KMS-11 (cell line): ENCODE measurements at regions not wholly inside any gene's neighbourhood (a gene's known extent, or its start where the extent isn't known, plus 50 kb on each side); places are given as distances from the start of the nearest gene placed in this dataset.

Experiments
- H2AFZ ChIP-seq: fragments of 200-600 bp; sonication (generic); 2 replicates; pipeline ENCODE4 v1.6.1; 2016; ENCODE audit warnings: antibody characterized with exemption, mixed run types, low read depth
- H3K27ac ChIP-seq: fragments of 200-600 bp; sonication (generic); 2 replicates; pipeline ENCODE4 v1.6.1; 2016; ENCODE audit warnings: mild to moderate bottlenecking, mixed run types
- H3K27me3 ChIP-seq: fragments of 200-600 bp; sonication (generic); 2 replicates; pipeline ENCODE4 v1.6.1; 2017; ENCODE audit warnings: mild to moderate bottlenecking, low read depth, mixed run types, moderate library complexity; ENCODE audit not compliant: insufficient read depth
- H3K36me3 ChIP-seq: fragments of 200-600 bp; sonication (generic); 2 replicates; pipeline ENCODE4 v1.6.1; 2017; ENCODE audit warnings: mild to moderate bottlenecking, mixed run types; ENCODE audit not compliant: insufficient read depth
- H3K4me1 ChIP-seq: fragments of 200-600 bp; sonication (generic); 2 replicates; pipeline ENCODE4 v1.6.1; 2016; ENCODE audit warnings: mild to moderate bottlenecking, low read depth, mixed run types; ENCODE audit not compliant: poor library complexity, severe bottlenecking
- H3K4me2 ChIP-seq: fragments of 200-600 bp; sonication (generic); 2 replicates; pipeline ENCODE4 v1.7.0; 2016; ENCODE audit warnings: mild to moderate bottlenecking, mixed run types
- H3K4me3 ChIP-seq: fragments of 200-600 bp; sonication (generic); IDR thresholded peaks from 2 replicates; pipeline ENCODE4 v1.6.1; 2017; ENCODE audit warnings: low read depth, low read length, mixed read lengths; ENCODE audit not compliant: insufficient read depth
- H3K79me2 ChIP-seq: fragments of 200-600 bp; sonication (generic); 2 replicates; pipeline ENCODE4 v1.6.1; 2016; ENCODE audit warnings: low read depth, mixed run types; ENCODE audit not compliant: insufficient read depth
- H3K9ac ChIP-seq: fragments of 200-600 bp; sonication (generic); 2 replicates; pipeline ENCODE4 v1.6.1; 2016; ENCODE audit warnings: mild to moderate bottlenecking, mixed run types
- H4K20me1 ChIP-seq: fragments of 200-600 bp; sonication (generic); 2 replicates; pipeline ENCODE4 v1.6.1; 2016; ENCODE audit warnings: mild to moderate bottlenecking, mixed run types; ENCODE audit not compliant: insufficient read depth
- TF ChIP-seq, protein P1 (sequence below): fragments of 200-600 bp; sonication (generic); conservative IDR thresholded peaks from 2 replicates; pipeline ENCODE4 v1.6.1; 2017; ENCODE audit warnings: low read depth, mild to moderate bottlenecking, antibody characterized with exemption, low read length, moderate library complexity, mixed read lengths

DNA sequence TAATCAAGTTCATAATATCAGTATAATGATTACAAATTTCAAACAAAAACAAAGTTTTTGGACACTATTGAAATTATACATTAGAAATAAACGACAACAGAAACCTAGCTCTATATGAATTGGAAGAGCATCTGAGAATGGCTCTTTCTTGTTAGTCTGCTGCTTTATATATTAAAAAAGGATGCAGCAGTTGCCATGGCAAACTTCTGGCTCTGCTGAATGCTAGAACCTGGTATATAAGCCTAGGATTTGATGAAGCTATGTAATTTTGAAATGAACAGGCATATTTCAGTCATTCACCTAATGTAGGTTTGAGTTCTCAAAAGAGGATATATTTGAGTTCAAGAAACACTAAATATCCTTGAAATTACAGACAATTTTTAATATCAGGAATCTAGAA, 252.7 kb upstream of the KCNMB2 start:
- Histone ChIP-seq H3K27me3 (no peaks in the 10 kb centered on the region), H3K4me1 (no peaks in the 10 kb centered on the region), H3K4me2 (no peak overlapping the region), H3K9ac (no peak overlapping the region), H4K20me1 (no peaks in the 10 kb centered on the region), H2AFZ (no peak overlapping the region), H3K79me2 (no peaks in the 10 kb centered on the region), H3K36me3 (no peaks in the 10 kb centered on the region), H3K4me3 (no peak overlapping the region), H3K27ac (no peak overlapping the region)
- TF ChIP-seq, protein P1, sequence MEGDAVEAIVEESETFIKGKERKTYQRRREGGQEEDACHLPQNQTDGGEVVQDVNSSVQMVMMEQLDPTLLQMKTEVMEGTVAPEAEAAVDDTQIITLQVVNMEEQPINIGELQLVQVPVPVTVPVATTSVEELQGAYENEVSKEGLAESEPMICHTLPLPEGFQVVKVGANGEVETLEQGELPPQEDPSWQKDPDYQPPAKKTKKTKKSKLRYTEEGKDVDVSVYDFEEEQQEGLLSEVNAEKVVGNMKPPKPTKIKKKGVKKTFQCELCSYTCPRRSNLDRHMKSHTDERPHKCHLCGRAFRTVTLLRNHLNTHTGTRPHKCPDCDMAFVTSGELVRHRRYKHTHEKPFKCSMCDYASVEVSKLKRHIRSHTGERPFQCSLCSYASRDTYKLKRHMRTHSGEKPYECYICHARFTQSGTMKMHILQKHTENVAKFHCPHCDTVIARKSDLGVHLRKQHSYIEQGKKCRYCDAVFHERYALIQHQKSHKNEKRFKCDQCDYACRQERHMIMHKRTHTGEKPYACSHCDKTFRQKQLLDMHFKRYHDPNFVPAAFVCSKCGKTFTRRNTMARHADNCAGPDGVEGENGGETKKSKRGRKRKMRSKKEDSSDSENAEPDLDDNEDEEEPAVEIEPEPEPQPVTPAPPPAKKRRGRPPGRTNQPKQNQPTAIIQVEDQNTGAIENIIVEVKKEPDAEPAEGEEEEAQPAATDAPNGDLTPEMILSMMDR: no peak

DNA sequence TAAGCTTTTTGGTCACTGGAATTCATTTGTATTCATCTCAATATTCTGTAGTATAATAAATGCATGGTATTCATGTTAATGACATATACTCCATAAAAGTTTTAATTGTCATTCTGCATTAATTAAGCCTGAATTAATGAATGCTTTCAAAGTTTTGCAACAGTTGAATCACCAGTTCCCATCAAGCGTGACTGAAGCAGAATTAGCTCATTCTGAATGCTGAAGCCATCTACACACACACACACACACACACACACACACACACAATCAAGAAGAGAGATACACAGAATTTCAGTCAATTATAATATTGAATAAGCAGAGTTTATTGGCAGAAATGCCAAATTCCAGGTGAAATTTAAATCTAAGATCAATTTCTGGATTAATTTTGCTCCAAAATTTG, 252.1 kb upstream of the KCNMB2 start:
- no peak overlapping the region for H3K9ac ChIP-seq
- H2AFZ ChIP-seq: no peak overlapping the region
- TF ChIP-seq, protein P1: no peak
- H3K27ac ChIP-seq: no peak overlapping the region
- H3K4me2 ChIP-seq: no peak overlapping the region
- no peaks in the 10 kb centered on the region for H3K79me2 ChIP-seq
- H4K20me1 ChIP-seq: no peaks in the 10 kb centered on the region
- H3K27me3 ChIP-seq: no peaks in the 10 kb centered on the region
- H3K4me3 ChIP-seq: no peak overlapping the region
- H3K36me3 ChIP-seq: no peaks in the 10 kb centered on the region
- no peaks in the 10 kb centered on the region for H3K4me1 ChIP-seq

- no peaks in the 10 kb centered on the region for H3K79me2 ChIP-seq
- H3K4me3 ChIP-seq: no peak overlapping the region
- TF ChIP-seq, protein P1: no peak
- no peak overlapping the region for H2AFZ ChIP-seq
- H3K27ac ChIP-seq: no peak overlapping the region
- no peaks in the 10 kb centered on the region for H3K27me3 ChIP-seq
- H4K20me1 ChIP-seq: no peaks in the 10 kb centered on the region
- H3K4me2 ChIP-seq: no peak overlapping the region
- H3K4me1 ChIP-seq: peaks cover 3% of the 10 kb centered on the region
- H3K9ac ChIP-seq: no peak overlapping the region
- no peaks in the 10 kb centered on the region for H3K36me3 ChIP-seq
Observed at GRCh38 chr3:178288074-178288473, 248.2 kb upstream of the KCNMB2 start.

- Histone ChIP-seq H3K79me2 (no peaks in the 10 kb centered on the region), H3K27ac (no peak overlapping the region), H4K20me1 (no peaks in the 10 kb centered on the region), H2AFZ (no peak overlapping the region), H3K4me2 (no peak overlapping the region), H3K27me3 (no peaks in the 10 kb centered on the region), H3K9ac (no peak overlapping the region), H3K4me1 (peaks cover 3% of the 10 kb centered on the region), H3K36me3 (no peaks in the 10 kb centered on the region), H3K4me3 (no peak overlapping the region)
- TF ChIP-seq, protein P1: no peak
Observed at GRCh38 chr3:178289544-178290160, 246.6 kb upstream of the KCNMB2 start.
